ENCODE measurements at regions not wholly inside any gene's neighbourhood (a gene's known extent, or its start where the extent isn't known, plus 50 kb on each side); places are given as distances from the start of the nearest gene placed in this dataset.

- H3K27ac ChIP-seq, result no peak overlapping the region
- no peak for TF ChIP-seq CTCF (conservative IDR thresholded peaks at IDR 0.05)
- no peak for TF ChIP-seq ZFX (IDR thresholded peaks at IDR 0.05)
Measured at GRCh38 chr14:97827746-97828145, 1030.6 kb downstream of the VRK1 start.

GRCh38 chr14:97832776-97833175, 1035.6 kb downstream of the VRK1 start:
- TF ChIP-seq CTCF (conservative IDR thresholded peaks at IDR 0.05) (no peak), ZFX (IDR thresholded peaks at IDR 0.05) (no peak)
- H3K27ac ChIP-seq, result no peak overlapping the region

- TF ChIP-seq ZFX (IDR thresholded peaks at IDR 0.05) (no peak), CTCF (conservative IDR thresholded peaks at IDR 0.05) (no peak)
- H3K27ac ChIP-seq, result no peak overlapping the region
Measured at GRCh38 chr14:97838986-97839385, 1041.8 kb downstream of the VRK1 start.

GRCh38 chr14:97840159-97840558, 1043.0 kb downstream of the VRK1 start:
- TF ChIP-seq CTCF (conservative IDR thresholded peaks at IDR 0.05), result no peak
- TF ChIP-seq ZFX (IDR thresholded peaks at IDR 0.05), result no peak
- H3K27ac ChIP-seq, result no peak overlapping the region

- no peak overlapping the region for H3K27ac ChIP-seq
- TF ChIP-seq CTCF (conservative IDR thresholded peaks at IDR 0.05) (no peak), ZFX (IDR thresholded peaks at IDR 0.05) (no peak)
Measured at GRCh38 chr14:97841762-97842161, 1044.6 kb downstream of the VRK1 start.

- no peak overlapping the region for H3K27ac ChIP-seq
- no peak for TF ChIP-seq ZFX (IDR thresholded peaks at IDR 0.05)
- TF ChIP-seq CTCF (conservative IDR thresholded peaks at IDR 0.05), result no peak
Measured at GRCh38 chr14:97843066-97843465, 1045.9 kb downstream of the VRK1 start.

GRCh38 chr14:97844042-97844441, 1046.9 kb downstream of the VRK1 start:
- TF ChIP-seq ZFX (IDR thresholded peaks at IDR 0.05) (no peak), CTCF (conservative IDR thresholded peaks at IDR 0.05) (no peak)
- H3K27ac ChIP-seq, result no peak overlapping the region
